Adrenal gland (tissue), 5 donors: ENCODE measurements at regions not wholly inside any gene's neighbourhood (a gene's known extent, or its start where the extent isn't known, plus 50 kb on each side); places are given as distances from the start of the nearest gene placed in this dataset.

ENCODE experiments used
- POLR2A ChIP-seq, 2 donors: fragments of 450-650 bp; IDR thresholded peaks; one replicate each; pipeline ENCODE4 v1.6.1; 2017; ENCODE audit warnings: antibody characterized with exemption in 2 of 2, mild to moderate bottlenecking in 2 of 2, moderate library complexity in 1 of 2
- TF ChIP-seq, protein P1 (sequence below), 6 experiments: fragments of 450-650 bp in 4 of 6; fragments of 200-600 bp in 2 of 6; sonication (generic) in 1 of 6; IDR thresholded peaks; 1 replicate in 5 of 6; 2 replicates in 1 of 6; pipeline versions ENCODE4 v1.5.1 to v1.8.0; 2016 to 2021; ENCODE audit warnings: antibody characterized with exemption in 6 of 6, mild to moderate bottlenecking in 2 of 6, moderate library complexity in 1 of 6
- donor health status: DM: no; HTN: no; CAD: no.

DNA sequence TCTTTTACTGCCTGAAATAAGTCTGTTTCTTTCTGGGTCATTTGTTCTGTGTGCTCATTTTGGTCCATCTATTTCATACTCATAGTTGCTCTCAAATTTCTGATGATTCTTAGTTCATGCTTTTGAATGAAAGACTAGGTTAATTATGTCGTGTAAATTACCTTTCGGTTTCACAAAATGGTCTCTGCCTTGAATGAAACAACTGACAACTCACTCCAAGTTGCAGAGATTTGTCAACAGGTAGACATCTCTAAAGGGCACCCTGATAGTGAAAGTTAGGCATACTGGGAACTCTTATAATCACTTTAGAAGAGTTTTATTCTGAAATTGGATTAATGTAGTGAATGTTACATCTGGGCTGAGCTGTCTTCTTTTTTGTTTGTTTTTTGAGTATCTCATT is 726.9 kb downstream of the PDHA2 start:
- TF ChIP-seq, protein P1, sequence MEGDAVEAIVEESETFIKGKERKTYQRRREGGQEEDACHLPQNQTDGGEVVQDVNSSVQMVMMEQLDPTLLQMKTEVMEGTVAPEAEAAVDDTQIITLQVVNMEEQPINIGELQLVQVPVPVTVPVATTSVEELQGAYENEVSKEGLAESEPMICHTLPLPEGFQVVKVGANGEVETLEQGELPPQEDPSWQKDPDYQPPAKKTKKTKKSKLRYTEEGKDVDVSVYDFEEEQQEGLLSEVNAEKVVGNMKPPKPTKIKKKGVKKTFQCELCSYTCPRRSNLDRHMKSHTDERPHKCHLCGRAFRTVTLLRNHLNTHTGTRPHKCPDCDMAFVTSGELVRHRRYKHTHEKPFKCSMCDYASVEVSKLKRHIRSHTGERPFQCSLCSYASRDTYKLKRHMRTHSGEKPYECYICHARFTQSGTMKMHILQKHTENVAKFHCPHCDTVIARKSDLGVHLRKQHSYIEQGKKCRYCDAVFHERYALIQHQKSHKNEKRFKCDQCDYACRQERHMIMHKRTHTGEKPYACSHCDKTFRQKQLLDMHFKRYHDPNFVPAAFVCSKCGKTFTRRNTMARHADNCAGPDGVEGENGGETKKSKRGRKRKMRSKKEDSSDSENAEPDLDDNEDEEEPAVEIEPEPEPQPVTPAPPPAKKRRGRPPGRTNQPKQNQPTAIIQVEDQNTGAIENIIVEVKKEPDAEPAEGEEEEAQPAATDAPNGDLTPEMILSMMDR (IDR thresholded peaks at IDR 0.05), result no peak
- no peak for TF ChIP-seq POLR2A (IDR thresholded peaks at IDR 0.05)
